DND-41 (cell line): ENCODE measurements at regions not wholly inside any gene's neighbourhood (a gene's known extent, or its start where the extent isn't known, plus 50 kb on each side); places are given as distances from the start of the nearest gene placed in this dataset.

Experiments
- EZH2 ChIP-seq: IDR thresholded peaks from 3 replicates; pipeline ENCODE4 v1.6.1; 2012; ENCODE audit warnings: borderline replicate concordance, low read depth, mild to moderate bottlenecking, moderate library complexity, low read length, inconsistent platforms; ENCODE audit not compliant: severe bottlenecking
- TF ChIP-seq, protein P1 (sequence below): IDR thresholded peaks from 2 replicates; pipeline ENCODE4 v1.5.1; 2012; ENCODE audit warnings: borderline replicate concordance, low read length, moderate library complexity, mild to moderate bottlenecking; ENCODE audit not compliant: poor library complexity, severe bottlenecking; ENCODE audit errors: extremely low read depth

DNA sequence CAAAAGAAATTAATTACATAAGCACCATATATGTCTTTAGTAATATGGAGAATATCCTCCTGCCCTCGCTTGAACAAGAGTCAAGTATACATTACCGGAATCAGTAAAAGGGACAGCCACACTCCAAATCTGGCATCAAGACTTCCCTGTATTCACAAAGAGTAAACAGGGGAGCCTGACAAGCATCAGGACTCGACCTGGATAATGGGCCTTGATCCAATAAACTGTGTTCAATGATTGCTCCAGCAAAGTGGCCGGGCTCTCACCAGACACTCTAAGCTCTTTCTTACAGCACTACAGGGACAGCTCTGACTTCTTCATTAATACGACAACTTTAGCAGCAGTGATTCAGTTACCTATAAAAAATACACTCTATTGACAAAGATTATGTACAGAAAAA, 307.9 kb upstream of the POU3F2 start:
- TF ChIP-seq, protein P1, sequence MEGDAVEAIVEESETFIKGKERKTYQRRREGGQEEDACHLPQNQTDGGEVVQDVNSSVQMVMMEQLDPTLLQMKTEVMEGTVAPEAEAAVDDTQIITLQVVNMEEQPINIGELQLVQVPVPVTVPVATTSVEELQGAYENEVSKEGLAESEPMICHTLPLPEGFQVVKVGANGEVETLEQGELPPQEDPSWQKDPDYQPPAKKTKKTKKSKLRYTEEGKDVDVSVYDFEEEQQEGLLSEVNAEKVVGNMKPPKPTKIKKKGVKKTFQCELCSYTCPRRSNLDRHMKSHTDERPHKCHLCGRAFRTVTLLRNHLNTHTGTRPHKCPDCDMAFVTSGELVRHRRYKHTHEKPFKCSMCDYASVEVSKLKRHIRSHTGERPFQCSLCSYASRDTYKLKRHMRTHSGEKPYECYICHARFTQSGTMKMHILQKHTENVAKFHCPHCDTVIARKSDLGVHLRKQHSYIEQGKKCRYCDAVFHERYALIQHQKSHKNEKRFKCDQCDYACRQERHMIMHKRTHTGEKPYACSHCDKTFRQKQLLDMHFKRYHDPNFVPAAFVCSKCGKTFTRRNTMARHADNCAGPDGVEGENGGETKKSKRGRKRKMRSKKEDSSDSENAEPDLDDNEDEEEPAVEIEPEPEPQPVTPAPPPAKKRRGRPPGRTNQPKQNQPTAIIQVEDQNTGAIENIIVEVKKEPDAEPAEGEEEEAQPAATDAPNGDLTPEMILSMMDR: no peak
- no peak for TF ChIP-seq EZH2
